ENCODE measurements at regions not wholly inside any gene's neighbourhood (a gene's known extent, or its start where the extent isn't known, plus 50 kb on each side); places are given as distances from the start of the nearest gene placed in this dataset.

DNA sequence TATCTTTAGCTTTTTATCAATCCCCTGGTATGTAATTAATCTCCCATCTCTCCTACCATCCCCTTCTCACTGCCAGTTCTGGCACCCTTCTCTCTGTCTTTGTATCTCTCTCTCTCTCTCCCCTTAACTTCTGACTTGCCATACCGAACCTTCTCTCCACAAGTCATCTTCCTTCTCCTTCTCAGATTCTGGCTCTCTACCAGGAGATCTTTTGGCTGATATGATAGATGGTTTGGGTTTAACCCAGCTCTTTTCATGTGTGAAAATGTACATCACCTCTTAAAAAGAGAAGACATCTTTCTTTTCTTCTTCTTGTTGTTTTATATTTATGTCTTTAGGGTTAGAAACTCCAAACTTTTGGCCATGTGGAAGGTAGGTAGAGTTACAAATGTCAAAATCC lies 196.7 kb downstream of the HGF start:
- Histone ChIP-seq H3K27me3 (ENCODE audit: insufficient read depth, low read length) (no peaks in the 10 kb centered on the region), H2AFZ (ENCODE audit: low read length) (peak overlapping the region; percentile 63), H3K27ac (ENCODE audit: low read depth, low read length) (peak overlapping the region; percentile 11), H3K9me3 (ENCODE audit: low read depth, low read length) (no peaks in the 10 kb centered on the region), H3K36me3 (ENCODE audit: insufficient read depth, low read length) (no peaks in the 10 kb centered on the region), H3K4me1 (ENCODE audit: insufficient read depth, low read length) (peaks cover 4% of the 10 kb centered on the region), H3K79me2 (ENCODE audit: insufficient read depth, low read length) (no peaks in the 10 kb centered on the region), H3K4me3 (ENCODE audit: insufficient read depth, low read length) (no peak overlapping the region), H4K20me1 (ENCODE audit: insufficient read depth, low read length) (no peaks in the 10 kb centered on the region), H3K4me2 (ENCODE audit: insufficient read depth, low read length) (no peak overlapping the region)
- TF ChIP-seq, protein P1, sequence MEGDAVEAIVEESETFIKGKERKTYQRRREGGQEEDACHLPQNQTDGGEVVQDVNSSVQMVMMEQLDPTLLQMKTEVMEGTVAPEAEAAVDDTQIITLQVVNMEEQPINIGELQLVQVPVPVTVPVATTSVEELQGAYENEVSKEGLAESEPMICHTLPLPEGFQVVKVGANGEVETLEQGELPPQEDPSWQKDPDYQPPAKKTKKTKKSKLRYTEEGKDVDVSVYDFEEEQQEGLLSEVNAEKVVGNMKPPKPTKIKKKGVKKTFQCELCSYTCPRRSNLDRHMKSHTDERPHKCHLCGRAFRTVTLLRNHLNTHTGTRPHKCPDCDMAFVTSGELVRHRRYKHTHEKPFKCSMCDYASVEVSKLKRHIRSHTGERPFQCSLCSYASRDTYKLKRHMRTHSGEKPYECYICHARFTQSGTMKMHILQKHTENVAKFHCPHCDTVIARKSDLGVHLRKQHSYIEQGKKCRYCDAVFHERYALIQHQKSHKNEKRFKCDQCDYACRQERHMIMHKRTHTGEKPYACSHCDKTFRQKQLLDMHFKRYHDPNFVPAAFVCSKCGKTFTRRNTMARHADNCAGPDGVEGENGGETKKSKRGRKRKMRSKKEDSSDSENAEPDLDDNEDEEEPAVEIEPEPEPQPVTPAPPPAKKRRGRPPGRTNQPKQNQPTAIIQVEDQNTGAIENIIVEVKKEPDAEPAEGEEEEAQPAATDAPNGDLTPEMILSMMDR (IDR thresholded peaks at IDR 0.05; ENCODE audit: extremely low read depth, low read depth, low read length): no peak
- DNase-seq (ENCODE audit: insufficient read length, low spot score, missing footprints): no peak

DNA sequence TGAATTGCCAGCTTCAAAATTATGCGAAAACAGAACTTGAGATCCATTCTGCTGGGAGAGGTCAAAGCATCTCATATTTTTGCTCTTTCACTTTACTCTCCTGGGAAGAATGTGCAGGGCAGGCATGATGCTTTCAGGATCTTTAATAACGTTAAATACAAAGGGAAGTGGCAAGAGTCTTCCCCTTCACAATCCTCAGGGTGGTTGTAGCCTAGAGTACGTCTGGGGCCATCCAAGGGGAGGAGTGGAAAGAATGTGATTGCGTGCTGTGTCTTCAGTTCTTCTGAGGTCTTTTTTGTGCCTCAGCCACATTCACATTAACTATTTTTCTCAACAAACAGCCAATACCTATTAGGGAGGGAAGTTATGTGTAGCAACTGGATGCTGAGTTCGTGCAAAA lies 207.3 kb downstream of the HGF start:
- H3K27ac ChIP-seq (ENCODE audit: low read depth, low read length): no peak overlapping the region
- H3K4me1 ChIP-seq (ENCODE audit: insufficient read depth, low read length): no peaks in the 10 kb centered on the region
- H3K27me3 ChIP-seq (ENCODE audit: insufficient read depth, low read length): no peaks in the 10 kb centered on the region
- H3K79me2 ChIP-seq (ENCODE audit: insufficient read depth, low read length): no peaks in the 10 kb centered on the region
- no peaks in the 10 kb centered on the region for H3K36me3 ChIP-seq (ENCODE audit: insufficient read depth, low read length)
- DNase-seq (ENCODE audit: insufficient read length, low spot score, missing footprints): no peak
- H3K9me3 ChIP-seq (ENCODE audit: low read depth, low read length): no peaks in the 10 kb centered on the region
- H4K20me1 ChIP-seq (ENCODE audit: insufficient read depth, low read length): no peaks in the 10 kb centered on the region
- H3K4me2 ChIP-seq (ENCODE audit: insufficient read depth, low read length): peak overlapping the region; percentile 10
- peak overlapping the region; percentile 64 for H2AFZ ChIP-seq (ENCODE audit: low read length)
- H3K4me3 ChIP-seq (ENCODE audit: insufficient read depth, low read length): no peak overlapping the region
- TF ChIP-seq, protein P1 (IDR thresholded peaks at IDR 0.05; ENCODE audit: extremely low read depth, low read depth, low read length): no peak

DNA sequence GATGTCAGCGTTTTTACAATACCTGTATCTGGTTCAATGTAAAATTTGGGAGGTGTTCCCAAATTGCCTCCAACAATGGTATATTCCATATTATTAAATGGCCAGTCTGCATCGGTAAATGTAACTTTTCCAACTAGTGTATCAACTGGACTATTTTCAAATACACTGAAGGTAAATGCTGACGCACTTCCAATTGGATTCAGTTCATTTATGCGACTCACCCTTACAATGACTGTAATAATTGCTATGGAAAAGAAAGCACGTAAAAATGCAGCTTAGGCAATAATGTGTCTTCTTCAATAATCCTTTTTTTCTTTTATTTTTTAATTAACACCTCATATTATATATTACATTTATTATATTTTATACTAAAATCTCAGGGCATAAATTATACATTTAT lies 209.1 kb downstream of the HGF start:
- no peaks in the 10 kb centered on the region for H3K9me3 ChIP-seq (ENCODE audit: low read depth, low read length)
- TF ChIP-seq, protein P1 (IDR thresholded peaks at IDR 0.05; ENCODE audit: extremely low read depth, low read depth, low read length): no peak
- H3K79me2 ChIP-seq (ENCODE audit: insufficient read depth, low read length): no peaks in the 10 kb centered on the region
- no peaks in the 10 kb centered on the region for H3K27me3 ChIP-seq (ENCODE audit: insufficient read depth, low read length)
- H3K4me3 ChIP-seq (ENCODE audit: insufficient read depth, low read length): no peak overlapping the region
- no peaks in the 10 kb centered on the region for H4K20me1 ChIP-seq (ENCODE audit: insufficient read depth, low read length)
- no peaks in the 10 kb centered on the region for H3K36me3 ChIP-seq (ENCODE audit: insufficient read depth, low read length)
- DNase-seq (ENCODE audit: insufficient read length, low spot score, missing footprints): no peak
- no peak overlapping the region for H3K27ac ChIP-seq (ENCODE audit: low read depth, low read length)
- no peak overlapping the region for H3K4me2 ChIP-seq (ENCODE audit: insufficient read depth, low read length)
- no peaks in the 10 kb centered on the region for H3K4me1 ChIP-seq (ENCODE audit: insufficient read depth, low read length)
- H2AFZ ChIP-seq (ENCODE audit: low read length): no peak overlapping the region

DNA sequence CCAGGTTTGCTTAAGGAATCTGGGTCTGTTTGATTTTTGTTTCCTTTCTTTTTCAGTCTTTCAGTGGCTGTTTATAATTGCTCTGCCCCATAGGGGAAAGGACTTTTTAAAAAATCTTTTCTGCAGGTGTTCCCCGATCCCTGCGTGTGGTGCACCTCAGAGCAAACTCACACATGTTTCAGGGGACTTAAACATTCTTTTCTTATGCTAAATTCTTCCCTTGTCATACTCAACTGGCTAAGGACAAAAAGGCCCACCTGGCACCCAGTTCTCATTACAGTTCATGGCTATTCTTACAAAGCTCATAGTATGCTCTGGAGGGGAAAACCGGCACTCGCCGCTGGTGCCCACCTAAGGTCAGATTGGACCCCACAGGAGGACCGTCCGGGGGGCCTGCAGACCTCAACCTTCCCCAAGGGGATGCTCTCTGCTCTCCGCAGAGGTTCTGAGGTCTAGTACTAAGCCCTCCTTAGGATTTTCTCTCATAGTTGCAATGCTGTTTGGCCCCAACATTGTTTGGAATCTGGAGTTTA lies 220.3 kb downstream of the HGF start:
- Histone ChIP-seq H3K4me3 (ENCODE audit: insufficient read depth, low read length) (peak overlapping the region; percentile 38), H3K9me3 (ENCODE audit: low read depth, low read length) (no peaks in the 10 kb centered on the region)

More for the DNA sequence above, 220.3 kb downstream of the HGF start:
- Histone ChIP-seq H3K27ac (ENCODE audit: low read depth, low read length) (no peak overlapping the region), H2AFZ (ENCODE audit: low read length) (peak overlapping the region; percentile 86), H4K20me1 (ENCODE audit: insufficient read depth, low read length) (no peaks in the 10 kb centered on the region), H3K4me2 (ENCODE audit: insufficient read depth, low read length) (peak overlapping the region; percentile 46), H3K27me3 (ENCODE audit: insufficient read depth, low read length) (no peaks in the 10 kb centered on the region), H3K36me3 (ENCODE audit: insufficient read depth, low read length) (no peaks in the 10 kb centered on the region), H3K79me2 (ENCODE audit: insufficient read depth, low read length) (no peaks in the 10 kb centered on the region), H3K4me1 (ENCODE audit: insufficient read depth, low read length) (no peaks in the 10 kb centered on the region)
- TF ChIP-seq, protein P1 (IDR thresholded peaks at IDR 0.05; ENCODE audit: extremely low read depth, low read depth, low read length): no peak
- DNase-seq (ENCODE audit: insufficient read length, low spot score, missing footprints): no peak
